ENCODE measurements at regions not wholly inside any gene's neighbourhood (a gene's known extent, or its start where the extent isn't known, plus 50 kb on each side); places are given as distances from the start of the nearest gene placed in this dataset.

DNA sequence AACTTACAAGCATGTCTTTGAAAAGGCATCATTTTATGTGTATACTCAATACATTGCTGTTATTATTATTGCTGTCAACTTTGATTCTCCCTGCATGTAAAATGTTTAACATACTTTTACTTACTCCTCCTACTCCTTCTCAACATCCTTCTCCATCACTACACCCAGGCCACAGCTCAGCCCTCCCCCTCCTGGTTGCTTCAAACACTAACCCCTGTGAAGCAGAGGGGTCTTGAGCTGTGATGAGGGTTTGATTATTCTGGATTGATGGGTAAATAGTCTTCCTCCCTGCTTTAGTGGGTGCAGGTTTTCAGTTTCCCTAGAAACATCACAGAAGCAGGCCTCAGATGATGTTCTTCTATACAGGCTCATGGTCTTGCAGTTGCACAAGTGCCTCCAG is 221.0 kb downstream of the OSR1 start:
- TF ChIP-seq SP3 (tag by site-specific recombination; IDR thresholded peaks at IDR 0.05) (no peak), ZNF548 (tag by site-specific recombination; IDR thresholded peaks at IDR 0.05) (no peak), CTCF (tag by site-specific recombination; IDR thresholded peaks at IDR 0.05) (no peak), ZBTB7A (tag by site-specific recombination; IDR thresholded peaks at IDR 0.05; ENCODE audit: low read depth) (no peak), ZNF558 (tag by site-specific recombination; IDR thresholded peaks at IDR 0.05) (no peak), MEIS1 (CRISPR knock-in tag; IDR thresholded peaks at IDR 0.05; ENCODE audit: borderline replicate concordance) (no peak), ZNF324 (tag by site-specific recombination; IDR thresholded peaks at IDR 0.05) (no peak), ZNF830 (tag by site-specific recombination; IDR thresholded peaks at IDR 0.05; ENCODE audit: low read depth) (no peak), ZNF16 (tag by site-specific recombination; IDR thresholded peaks at IDR 0.05; ENCODE audit: low read depth) (no peak), ZNF354C (tag by site-specific recombination; IDR thresholded peaks at IDR 0.05; ENCODE audit: borderline replicate concordance, low read depth) (no peak), ZNF184 (tag by site-specific recombination; IDR thresholded peaks at IDR 0.05) (no peak), RBAK (tag by site-specific recombination; IDR thresholded peaks at IDR 0.05) (no peak), ZNF777 (tag by site-specific recombination; IDR thresholded peaks at IDR 0.05; ENCODE audit: borderline replicate concordance) (no peak), ZNF211 (tag by site-specific recombination; IDR thresholded peaks at IDR 0.05; ENCODE audit: low read depth) (no peak)

Data from HEK293 (cell line).